Endothelial cell of umbilical vein (primary cell): ENCODE measurements at regions not wholly inside any gene's neighbourhood (a gene's known extent, or its start where the extent isn't known, plus 50 kb on each side); places are given as distances from the start of the nearest gene placed in this dataset.

Experiments
- BruUV-seq: library from RNA; stranded (reverse); fragments of 400-500 nt; replicated peaks from 2 replicates; lab custom pipeline; 2021; lab: Mats Ljungman, UMichigan
- CTCF ChIA-PET: fragments of 300-600, 350-600 bp; sonication (Branson Sonifier 250); formaldehyde crosslinking; loops from one replicate; lab custom pipeline; 2021; ENCODE audit warnings: antibody characterized with exemption, inconsistent platforms; lab: Charles Lee
- POLR2A ChIA-PET: fragments of 300-600, 350-600 bp; sonication (Branson Sonifier 250); formaldehyde crosslinking; loops from one replicate; lab custom pipeline; 2021; ENCODE audit warnings: antibody characterized with exemption, inconsistent platforms; lab: Charles Lee
- DNase-seq: peaks from one replicate; pipeline ENCODE4 v3.0.0-alpha.2; 2011; ENCODE audit warnings: low read depth, low spot score
- FAIRE-seq: peaks from 2 replicates; lab custom pipeline; 2011; peaks lifted over from hg19 to GRCh38; lab: Jason Lieb, UNC
- H2AFZ ChIP-seq: 2 replicates; pipeline ENCODE4 v1.6.0; 2012; ENCODE audit warnings: low read depth, low read length, control low read depth, inconsistent platforms
- H3K27ac ChIP-seq: 2 replicates; pipeline ENCODE4 v1.5.1; 2011; ENCODE audit warnings: low read depth, mild to moderate bottlenecking, control low read depth, low read length, moderate library complexity; ENCODE audit not compliant: insufficient read depth
- H3K27me3 ChIP-seq, 2 experiments: 2 replicates each; pipeline versions ENCODE4 v1.6.0 to v1.6.1; 2011; ENCODE audit warnings: low read length in 2 of 2, mixed read lengths in 1 of 2; ENCODE audit not compliant: control insufficient read depth in 2 of 2, insufficient read depth in 2 of 2
- H3K36me3 ChIP-seq, 2 experiments: 2 replicates in 1 of 2; 3 replicates in 1 of 2; pipeline ENCODE4 v1.5.1; 2011; ENCODE audit warnings: low read length in 2 of 2, mild to moderate bottlenecking in 1 of 2, moderate library complexity in 1 of 2; ENCODE audit not compliant: control insufficient read depth in 2 of 2, insufficient read depth in 2 of 2; ENCODE audit errors: extremely low read depth in 1 of 2
- H3K4me1 ChIP-seq: 3 replicates; pipeline ENCODE4 v1.5.1; 2011; ENCODE audit warnings: mild to moderate bottlenecking, low read length; ENCODE audit not compliant: control insufficient read depth, insufficient read depth; ENCODE audit errors: extremely low read depth
- H3K4me2 ChIP-seq: 2 replicates; pipeline ENCODE4 v1.6.1; 2011; ENCODE audit warnings: low read length, control low read depth, mixed read lengths; ENCODE audit not compliant: insufficient read depth
- H3K4me3 ChIP-seq, 3 experiments: fragments of 200-600 bp in 1 of 3; sonication (generic), shearing (Covaris generic) in 1 of 3; replicated peaks in 1 of 3; 2 replicates each; pipeline ENCODE4 v1.5.1; 2011 to 2016; ENCODE audit warnings: control low read depth in 3 of 3, low read length in 3 of 3, mild to moderate bottlenecking in 2 of 3, inconsistent platforms in 1 of 3, low read depth in 1 of 3, moderate library complexity in 1 of 3; ENCODE audit not compliant: insufficient read depth in 1 of 3
- H3K79me2 ChIP-seq: 2 replicates; pipeline ENCODE4 v1.6.0; 2012; ENCODE audit warnings: low read length, inconsistent platforms; ENCODE audit not compliant: control insufficient read depth, insufficient read depth
- H3K9ac ChIP-seq: replicated peaks from 2 replicates; pipeline ENCODE3; 2011; ENCODE audit warnings: low read length, control low read depth; ENCODE audit not compliant: insufficient read depth; ENCODE audit errors: extremely low read depth
- H3K9me1 ChIP-seq: replicated peaks from 3 replicates; pipeline ENCODE4 v1.6.0; 2011; ENCODE audit warnings: mild to moderate bottlenecking, low read length; ENCODE audit not compliant: control insufficient read depth, insufficient read depth; ENCODE audit errors: extremely low read depth
- H3K9me3 ChIP-seq: replicated peaks from 2 replicates; pipeline ENCODE4 v1.5.1; 2012; ENCODE audit warnings: low read length, inconsistent platforms; ENCODE audit not compliant: control insufficient read depth, insufficient read depth
- H4K20me1 ChIP-seq: replicated peaks from 2 replicates; pipeline ENCODE3; 2011; ENCODE audit warnings: mild to moderate bottlenecking, low read length; ENCODE audit not compliant: control insufficient read depth, insufficient read depth; ENCODE audit errors: extremely low read depth
- EZH2 ChIP-seq: IDR thresholded peaks from 2 replicates; pipeline ENCODE4 v1.6.1; 2012; ENCODE audit warnings: borderline replicate concordance, low read depth, mild to moderate bottlenecking, moderate library complexity, low read length, inconsistent platforms; ENCODE audit not compliant: severe bottlenecking
- FOS ChIP-seq: IDR thresholded peaks from 2 replicates; pipeline ENCODE4 v1.6.1; 2011; ENCODE audit warnings: mild to moderate bottlenecking, low read length, moderate library complexity, borderline replicate concordance; ENCODE audit not compliant: insufficient read depth
- GATA2 ChIP-seq: IDR thresholded peaks from 2 replicates; pipeline ENCODE4 v1.7.0; 2011; ENCODE audit warnings: low read depth, mild to moderate bottlenecking, moderate library complexity, mixed read lengths, low read length; ENCODE audit not compliant: insufficient read length, insufficient read depth
- JUN ChIP-seq: IDR thresholded peaks from 2 replicates; pipeline ENCODE4 v1.6.1; 2011; ENCODE audit warnings: borderline replicate concordance, low read depth; ENCODE audit not compliant: insufficient read length, insufficient read depth
- MYC ChIP-seq: IDR thresholded peaks from one replicate; pipeline ENCODE4 v1.6.1; 2011; ENCODE audit warnings: mild to moderate bottlenecking, low read depth, low read length
- POLR2A ChIP-seq: IDR thresholded peaks from 2 replicates; pipeline ENCODE4 v1.6.1; 2012; ENCODE audit warnings: low read depth, mild to moderate bottlenecking, control low read depth, low read length
- POLR2AphosphoS5 ChIP-seq: IDR thresholded peaks from 2 replicates; pipeline ENCODE4 v1.6.1; 2012; ENCODE audit warnings: low read depth, mild to moderate bottlenecking, control low read depth, low read length, moderate library complexity; ENCODE audit not compliant: insufficient read depth
- dilution Hi-C: fragments of 300-500 bp; cut with MboI; formaldehyde crosslinking; loops from one replicate; pipeline ENCODE4 v1.15.0; 2019; ENCODE audit warnings: low sequenced_read_pairs; ENCODE audit not compliant: extremely low pct_ligation_motif_present
- intact Hi-C: fragments of 100-400 bp; cut with micrococcal nuclease; formaldehyde crosslinking; loops from one replicate; pipeline ENCODE4 v1.10.0; 2022
- TF ChIP-seq, protein P1 (sequence below), 2 donors: IDR thresholded peaks; 1 replicate in 1 of 2; 2 replicates in 1 of 2; pipeline ENCODE4 v1.5.1; 2011; ENCODE audit warnings: low read length in 2 of 2, mild to moderate bottlenecking in 2 of 2, moderate library complexity in 2 of 2, control low read depth in 1 of 2, inconsistent platforms in 1 of 2, low read depth in 1 of 2; ENCODE audit not compliant: insufficient read depth in 1 of 2; ENCODE audit errors: extremely low read depth in 1 of 2
- TF ChIP-seq, protein P2 (sequence below): IDR thresholded peaks from 2 replicates; pipeline ENCODE4 v1.6.1; 2011; ENCODE audit not compliant: insufficient read depth, insufficient read length

- Histone ChIP-seq H3K4me3 (no peak overlapping the region), H3K27ac (no peak overlapping the region), H3K9ac (no peak overlapping the region), H3K4me2 (no peak overlapping the region), H3K79me2 (no peaks in the 10 kb centered on the region), H4K20me1 (no peaks in the 10 kb centered on the region), H3K36me3 (no peaks in the 10 kb centered on the region), H3K9me1 (no peaks in the 10 kb centered on the region), H3K27me3 (no peaks in the 10 kb centered on the region), H2AFZ (no peak overlapping the region), H3K9me3 (no peaks in the 10 kb centered on the region), H3K4me1 (no peaks in the 10 kb centered on the region)
- CTCF ChIA-PET = no interaction called here
- dilution Hi-C loops = no loop called here
- BruUV-seq = no TSS peak
- POLR2A ChIA-PET = no interaction called here
- no peak for FAIRE-seq
- intact Hi-C loops = no loop called here
- TF ChIP-seq GATA2 (no peak), POLR2AphosphoS5 (no peak), JUN (no peak)
- TF ChIP-seq, protein P1, sequence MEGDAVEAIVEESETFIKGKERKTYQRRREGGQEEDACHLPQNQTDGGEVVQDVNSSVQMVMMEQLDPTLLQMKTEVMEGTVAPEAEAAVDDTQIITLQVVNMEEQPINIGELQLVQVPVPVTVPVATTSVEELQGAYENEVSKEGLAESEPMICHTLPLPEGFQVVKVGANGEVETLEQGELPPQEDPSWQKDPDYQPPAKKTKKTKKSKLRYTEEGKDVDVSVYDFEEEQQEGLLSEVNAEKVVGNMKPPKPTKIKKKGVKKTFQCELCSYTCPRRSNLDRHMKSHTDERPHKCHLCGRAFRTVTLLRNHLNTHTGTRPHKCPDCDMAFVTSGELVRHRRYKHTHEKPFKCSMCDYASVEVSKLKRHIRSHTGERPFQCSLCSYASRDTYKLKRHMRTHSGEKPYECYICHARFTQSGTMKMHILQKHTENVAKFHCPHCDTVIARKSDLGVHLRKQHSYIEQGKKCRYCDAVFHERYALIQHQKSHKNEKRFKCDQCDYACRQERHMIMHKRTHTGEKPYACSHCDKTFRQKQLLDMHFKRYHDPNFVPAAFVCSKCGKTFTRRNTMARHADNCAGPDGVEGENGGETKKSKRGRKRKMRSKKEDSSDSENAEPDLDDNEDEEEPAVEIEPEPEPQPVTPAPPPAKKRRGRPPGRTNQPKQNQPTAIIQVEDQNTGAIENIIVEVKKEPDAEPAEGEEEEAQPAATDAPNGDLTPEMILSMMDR (IDR thresholded peaks at IDR 0.05; ENCODE audit: extremely low read depth in 1 of 2, insufficient read depth in 1 of 2, low read depth in 1 of 2, low read length in 2 of 2) = no peak
- TF ChIP-seq, protein P2, sequence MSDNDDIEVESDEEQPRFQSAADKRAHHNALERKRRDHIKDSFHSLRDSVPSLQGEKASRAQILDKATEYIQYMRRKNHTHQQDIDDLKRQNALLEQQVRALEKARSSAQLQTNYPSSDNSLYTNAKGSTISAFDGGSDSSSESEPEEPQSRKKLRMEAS = no peak
- no peak for DNase-seq
Observed at GRCh38 chr2:121830809-121831208, 75.4 kb downstream of the TSN start.

DNA sequence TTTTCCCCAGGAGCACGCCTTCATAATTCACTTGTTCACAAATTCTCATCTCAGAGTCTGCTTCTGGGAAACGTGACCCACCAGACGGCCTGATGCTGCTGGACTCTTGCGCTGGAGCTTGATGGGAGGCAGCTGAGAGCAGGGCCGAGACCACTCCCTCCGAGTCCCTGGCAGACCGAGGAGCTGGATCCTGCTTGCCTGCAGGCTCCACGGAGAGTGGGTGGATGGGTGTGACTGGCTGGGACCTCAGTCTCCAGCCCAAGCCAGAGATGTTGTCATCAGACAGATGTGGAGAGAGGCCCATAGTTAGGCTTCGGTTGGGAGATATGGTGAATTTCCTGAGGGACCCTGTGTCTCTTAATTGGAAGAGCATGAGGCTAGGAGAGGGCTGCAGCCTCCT is 76.4 kb downstream of the TSN start:
- no peaks in the 10 kb centered on the region for H4K20me1 ChIP-seq
- no peak overlapping the region for H3K27ac ChIP-seq
- TF ChIP-seq FOS = no peak
- TF ChIP-seq POLR2A = no peak
- no peak for TF ChIP-seq POLR2AphosphoS5
- TF ChIP-seq, protein P2 = no peak
- TF ChIP-seq, protein P1 (IDR thresholded peaks at IDR 0.05; ENCODE audit: extremely low read depth in 1 of 2, insufficient read depth in 1 of 2, low read depth in 1 of 2, low read length in 2 of 2) = no peak
- no peak for TF ChIP-seq GATA2
- TF ChIP-seq JUN = no peak
- no peak for TF ChIP-seq EZH2
- no peak for TF ChIP-seq MYC
- H3K79me2 ChIP-seq = no peaks in the 10 kb centered on the region
- H3K9ac ChIP-seq = no peak overlapping the region
- dilution Hi-C loops = no loop called here
- DNase-seq = no peak
- no peaks in the 10 kb centered on the region for H3K9me3 ChIP-seq
- no peak overlapping the region for H3K4me3 ChIP-seq
- no peaks in the 10 kb centered on the region for H3K27me3 ChIP-seq
- no peak for FAIRE-seq
- no TSS peak for BruUV-seq
- ChIA-PET POLR2A (no interaction called here), CTCF (no interaction called here)
- H2AFZ ChIP-seq = no peak overlapping the region
- H3K4me2 ChIP-seq = no peak overlapping the region
- intact Hi-C loops = no loop called here
- no peaks in the 10 kb centered on the region for H3K36me3 ChIP-seq
- H3K4me1 ChIP-seq = no peaks in the 10 kb centered on the region
- H3K9me1 ChIP-seq = no peaks in the 10 kb centered on the region
